ENCODE measurements at regions not wholly inside any gene's neighbourhood (a gene's known extent, or its start where the extent isn't known, plus 50 kb on each side); places are given as distances from the start of the nearest gene placed in this dataset.

DNA sequence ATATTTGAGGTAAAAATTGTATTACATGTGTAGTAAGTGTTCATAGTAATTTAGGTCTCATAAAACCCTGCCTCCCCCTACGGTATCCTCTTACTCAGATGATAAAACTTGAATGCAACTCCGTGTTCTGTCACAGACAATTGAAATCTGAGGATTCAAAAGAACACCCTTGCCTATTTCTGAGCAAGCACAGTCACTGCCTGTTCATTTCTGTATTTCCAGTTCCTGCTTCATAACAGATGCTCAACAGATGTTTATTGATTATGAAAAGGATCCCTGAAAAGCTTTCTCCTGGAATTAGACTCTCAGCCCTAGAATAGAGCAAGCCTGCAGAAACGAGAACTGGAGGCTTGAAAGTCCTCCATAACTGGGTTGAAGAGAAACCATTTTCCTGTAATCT, 144.1 kb upstream of the SPEF2 start:
- no peaks in the 10 kb centered on the region for H3K27me3 ChIP-seq (ENCODE audit: control insufficient read depth in 1 of 2, insufficient read depth in 2 of 2, low read length in 1 of 2)
- H3K9me3 ChIP-seq (ENCODE audit: control insufficient read depth, low read length) = no peaks in the 10 kb centered on the region
- H3K27ac ChIP-seq (ENCODE audit: low read depth in 1 of 2, low read length in 2 of 2) = no peak overlapping the region
- WGBS, 2 donors = 79 to 84% methylated on average over 3 of the region's 3 CpGs
- ATAC-seq (ENCODE audit: low FRiP score) = no peak
- no peaks in the 10 kb centered on the region for H3K36me3 ChIP-seq (ENCODE audit: control insufficient read depth in 1 of 2, insufficient read depth in 2 of 2, low read length in 1 of 2)
- intact Hi-C loops (cut with DNase I) = no loop called here
- H3K4me3 ChIP-seq (ENCODE audit: low read length in 2 of 2) = no peak overlapping the region
- no peaks in the 10 kb centered on the region for H3K4me1 ChIP-seq (ENCODE audit: control insufficient read depth in 1 of 2, insufficient read depth in 2 of 2, low read length in 2 of 2)
- DNase-seq = no peak

GRCh38 chr5:35470866-35471265, 146.8 kb upstream of the SPEF2 start:
- Histone ChIP-seq H3K27me3 (ENCODE audit: control insufficient read depth in 1 of 2, insufficient read depth in 2 of 2, low read length in 1 of 2) (no peaks in the 10 kb centered on the region), H3K4me1 (ENCODE audit: control insufficient read depth in 1 of 2, insufficient read depth in 2 of 2, low read length in 2 of 2) (no peaks in the 10 kb centered on the region), H3K9me3 (ENCODE audit: control insufficient read depth, low read length) (no peaks in the 10 kb centered on the region), H3K4me3 (ENCODE audit: low read length in 2 of 2) (no peak overlapping the region), H3K27ac (ENCODE audit: low read depth in 1 of 2, low read length in 2 of 2) (no peak overlapping the region), H3K36me3 (ENCODE audit: control insufficient read depth in 1 of 2, insufficient read depth in 2 of 2, low read length in 1 of 2) (no peaks in the 10 kb centered on the region)
- DNase-seq (no peak), ATAC-seq (ENCODE audit: low FRiP score) (no peak)
- WGBS, 2 donors = 88 to 92% methylated on average over 2 of the region's 2 CpGs
- intact Hi-C loops (cut with DNase I) = no loop called here

DNA sequence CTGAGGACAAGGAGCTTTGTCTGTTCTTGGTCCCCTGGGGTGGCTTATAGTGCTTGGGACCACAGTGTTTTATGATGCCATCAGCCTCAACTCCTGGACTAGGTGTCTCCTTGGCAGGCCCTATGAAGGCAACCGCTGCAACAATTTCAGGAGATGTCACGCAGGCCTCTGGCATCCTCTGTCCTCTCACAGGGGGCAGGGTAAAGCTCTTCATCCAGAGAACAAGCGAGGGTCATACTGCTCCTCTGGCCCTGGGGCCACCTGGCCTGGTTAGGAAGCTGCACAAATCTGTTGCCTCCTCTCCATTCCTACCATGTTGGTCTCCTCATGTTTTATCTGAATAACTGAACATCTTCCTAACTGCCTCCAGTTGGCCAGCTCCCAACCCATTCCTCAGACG, 148.9 kb upstream of the SPEF2 start:
- Histone ChIP-seq H3K27ac (ENCODE audit: low read depth in 1 of 2, low read length in 2 of 2) (no peak overlapping the region), H3K4me1 (ENCODE audit: control insufficient read depth in 1 of 2, insufficient read depth in 2 of 2, low read length in 2 of 2) (no peaks in the 10 kb centered on the region), H3K36me3 (ENCODE audit: control insufficient read depth in 1 of 2, insufficient read depth in 2 of 2, low read length in 1 of 2) (no peaks in the 10 kb centered on the region), H3K27me3 (ENCODE audit: control insufficient read depth in 1 of 2, insufficient read depth in 2 of 2, low read length in 1 of 2) (no peaks in the 10 kb centered on the region), H3K9me3 (ENCODE audit: control insufficient read depth, low read length) (no peaks in the 10 kb centered on the region), H3K4me3 (ENCODE audit: low read length in 2 of 2) (no peak overlapping the region)
- WGBS, 2 donors = 81 to 82% methylated on average over 4 of the region's 4 CpGs
- no peak for DNase-seq
- no peak for ATAC-seq (ENCODE audit: low FRiP score)
- intact Hi-C loops (cut with DNase I) = no loop called here

DNA sequence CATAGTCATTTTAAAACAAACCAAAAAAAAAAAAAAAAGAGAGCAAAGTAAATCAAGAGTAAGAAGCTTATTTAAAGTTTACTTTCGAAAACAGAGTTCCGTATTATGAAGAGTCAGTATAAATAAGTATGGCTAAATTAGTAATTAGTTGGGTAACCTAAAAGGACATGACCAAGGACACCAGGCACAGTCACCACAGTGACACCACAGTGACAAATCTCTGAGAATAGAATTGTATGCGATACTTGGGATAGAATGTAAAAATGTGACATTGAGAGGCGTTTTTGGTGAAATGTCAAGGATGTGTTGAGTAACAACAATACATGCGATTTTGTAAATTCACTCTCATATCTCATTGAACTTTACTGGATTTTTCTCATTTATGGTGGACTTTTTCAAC, 150.9 kb upstream of the SPEF2 start:
- Histone ChIP-seq H3K27ac (ENCODE audit: low read depth in 1 of 2, low read length in 2 of 2) (no peak overlapping the region), H3K4me1 (ENCODE audit: control insufficient read depth in 1 of 2, insufficient read depth in 2 of 2, low read length in 2 of 2) (no peaks in the 10 kb centered on the region), H3K27me3 (ENCODE audit: control insufficient read depth in 1 of 2, insufficient read depth in 2 of 2, low read length in 1 of 2) (no peaks in the 10 kb centered on the region), H3K9me3 (ENCODE audit: control insufficient read depth, low read length) (no peaks in the 10 kb centered on the region), H3K4me3 (ENCODE audit: low read length in 2 of 2) (no peak overlapping the region), H3K36me3 (ENCODE audit: control insufficient read depth in 1 of 2, insufficient read depth in 2 of 2, low read length in 1 of 2) (no peaks in the 10 kb centered on the region)
- 86 to 96% methylated on average over 5 of the region's 5 CpGs for WGBS, 2 donors
- ATAC-seq (ENCODE audit: low FRiP score) (no peak), DNase-seq (no peak)
- intact Hi-C loops (cut with DNase I) = no loop called here

- Histone ChIP-seq H3K4me3 (ENCODE audit: low read length in 2 of 2) (no peak overlapping the region), H3K27me3 (ENCODE audit: control insufficient read depth in 1 of 2, insufficient read depth in 2 of 2, low read length in 1 of 2) (no peaks in the 10 kb centered on the region), H3K4me1 (ENCODE audit: control insufficient read depth in 1 of 2, insufficient read depth in 2 of 2, low read length in 2 of 2) (no peaks in the 10 kb centered on the region), H3K27ac (ENCODE audit: low read depth in 1 of 2, low read length in 2 of 2) (no peak overlapping the region), H3K36me3 (ENCODE audit: control insufficient read depth in 1 of 2, insufficient read depth in 2 of 2, low read length in 1 of 2) (no peaks in the 10 kb centered on the region), H3K9me3 (ENCODE audit: control insufficient read depth, low read length) (no peaks in the 10 kb centered on the region)
- intact Hi-C loops (cut with DNase I) = no loop called here
- no peak for ATAC-seq (ENCODE audit: low FRiP score)
- DNase-seq = no peak
- 79 to 94% methylated on average over 2 of the region's 2 CpGs for WGBS, 2 donors
Measured at GRCh38 chr5:35464757-35465156, 152.9 kb upstream of the SPEF2 start.

DNA sequence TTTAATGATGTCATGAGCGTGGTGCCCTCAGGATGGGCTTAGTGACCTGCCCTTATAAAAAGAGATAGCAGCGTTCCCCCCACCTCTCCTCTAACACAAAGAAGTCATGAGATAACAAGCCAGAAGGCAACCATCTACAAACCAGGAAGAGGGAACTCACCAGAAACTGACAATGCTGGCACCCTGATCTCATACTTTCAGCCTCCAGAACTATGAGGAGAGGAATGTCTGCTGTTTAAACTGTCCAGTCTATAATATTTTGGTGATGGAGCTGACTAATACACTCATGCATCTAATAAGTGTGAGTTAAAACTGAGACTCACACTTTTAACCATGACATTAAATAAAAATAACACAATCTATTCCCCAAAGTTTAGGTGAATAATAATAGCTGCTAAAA, 156.1 kb upstream of the SPEF2 start:
- H3K27ac ChIP-seq (ENCODE audit: low read depth in 1 of 2, low read length in 2 of 2) = no peak overlapping the region
- H3K4me3 ChIP-seq (ENCODE audit: low read length in 2 of 2) = no peak overlapping the region
- ATAC-seq (ENCODE audit: low FRiP score) (no peak), DNase-seq (no peak)
- H3K27me3 ChIP-seq (ENCODE audit: control insufficient read depth in 1 of 2, insufficient read depth in 2 of 2, low read length in 1 of 2) = no peaks in the 10 kb centered on the region
- H3K36me3 ChIP-seq (ENCODE audit: control insufficient read depth in 1 of 2, insufficient read depth in 2 of 2, low read length in 1 of 2) = no peaks in the 10 kb centered on the region
- no peaks in the 10 kb centered on the region for H3K9me3 ChIP-seq (ENCODE audit: control insufficient read depth, low read length)
- WGBS, 2 donors = 77 to 91% methylated on average over 2 of the region's 2 CpGs
- intact Hi-C loops (cut with DNase I) = no loop called here
- H3K4me1 ChIP-seq (ENCODE audit: control insufficient read depth in 1 of 2, insufficient read depth in 2 of 2, low read length in 2 of 2) = no peaks in the 10 kb centered on the region

GRCh38 chr5:35458824-35459207, 158.8 kb upstream of the SPEF2 start:
- no peak for DNase-seq
- Histone ChIP-seq H3K4me3 (ENCODE audit: low read length in 2 of 2) (no peak overlapping the region), H3K36me3 (ENCODE audit: control insufficient read depth in 1 of 2, insufficient read depth in 2 of 2, low read length in 1 of 2) (no peaks in the 10 kb centered on the region), H3K27me3 (ENCODE audit: control insufficient read depth in 1 of 2, insufficient read depth in 2 of 2, low read length in 1 of 2) (no peaks in the 10 kb centered on the region), H3K4me1 (ENCODE audit: control insufficient read depth in 1 of 2, insufficient read depth in 2 of 2, low read length in 2 of 2) (no peaks in the 10 kb centered on the region), H3K9me3 (ENCODE audit: control insufficient read depth, low read length) (peaks cover 2% of the 10 kb centered on the region), H3K27ac (ENCODE audit: low read depth in 1 of 2, low read length in 2 of 2) (no peak overlapping the region)
- no peak for ATAC-seq (ENCODE audit: low FRiP score)
- 7% methylated on average over 1 of the region's 1 CpG for WGBS, 2 donors
- intact Hi-C loops (cut with DNase I) = no loop called here

- no peak for ATAC-seq (ENCODE audit: low FRiP score)
- intact Hi-C loops (cut with DNase I) = no loop called here
- 77 to 82% methylated on average over 5 of the region's 5 CpGs for WGBS, 2 donors
Measured at GRCh38 chr5:35457912-35458823, 159.5 kb upstream of the SPEF2 start.

DNA sequence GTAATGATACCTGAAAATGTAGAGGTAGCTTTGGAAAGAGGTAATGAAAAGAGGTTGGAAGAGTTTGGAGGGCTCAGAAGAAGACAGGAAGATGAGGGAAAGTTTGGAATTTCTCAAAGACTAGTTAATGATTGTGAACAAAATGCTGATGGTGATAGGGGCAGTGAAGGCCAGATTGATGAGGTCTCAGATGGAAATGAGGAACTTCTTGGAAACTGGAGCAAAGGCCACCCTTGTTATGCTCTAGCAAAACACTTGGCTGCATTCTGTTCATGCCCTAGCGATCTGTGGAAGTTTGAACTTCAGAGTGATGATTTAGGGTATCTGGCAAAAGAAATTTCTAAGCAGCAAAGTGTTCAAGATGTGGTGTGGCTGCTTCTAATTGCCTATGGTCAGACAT, 161.2 kb upstream of the SPEF2 start:
- H3K4me1 ChIP-seq (ENCODE audit: control insufficient read depth in 1 of 2, insufficient read depth in 2 of 2, low read length in 2 of 2) = no peaks in the 10 kb centered on the region
- intact Hi-C loops (cut with DNase I) = no loop called here
- no peak overlapping the region for H3K4me3 ChIP-seq (ENCODE audit: low read length in 2 of 2)
- peaks cover 2% of the 10 kb centered on the region for H3K9me3 ChIP-seq (ENCODE audit: control insufficient read depth, low read length)
- H3K27ac ChIP-seq (ENCODE audit: low read depth in 1 of 2, low read length in 2 of 2) = no peak overlapping the region
- DNase-seq (no peak), ATAC-seq (ENCODE audit: low FRiP score) (no peak)
- H3K36me3 ChIP-seq (ENCODE audit: control insufficient read depth in 1 of 2, insufficient read depth in 2 of 2, low read length in 1 of 2) = no peaks in the 10 kb centered on the region
- no peaks in the 10 kb centered on the region for H3K27me3 ChIP-seq (ENCODE audit: control insufficient read depth in 1 of 2, insufficient read depth in 2 of 2, low read length in 1 of 2)
- 28 to 51% methylated on average over 1 of the region's 1 CpG for WGBS, 2 donors

More at GRCh38 chr5:35457912-35458823, 159.5 kb upstream of the SPEF2 start:
- peaks cover 2% of the 10 kb centered on the region for H3K9me3 ChIP-seq (ENCODE audit: control insufficient read depth, low read length)
- H3K4me1 ChIP-seq (ENCODE audit: control insufficient read depth in 1 of 2, insufficient read depth in 2 of 2, low read length in 2 of 2) = no peaks in the 10 kb centered on the region
- no peaks in the 10 kb centered on the region for H3K36me3 ChIP-seq (ENCODE audit: control insufficient read depth in 1 of 2, insufficient read depth in 2 of 2, low read length in 1 of 2)
- H3K27ac ChIP-seq (ENCODE audit: low read depth in 1 of 2, low read length in 2 of 2) = no peak overlapping the region
- no peak overlapping the region for H3K4me3 ChIP-seq (ENCODE audit: low read length in 2 of 2)
- DNase-seq = no peak
- no peaks in the 10 kb centered on the region for H3K27me3 ChIP-seq (ENCODE audit: control insufficient read depth in 1 of 2, insufficient read depth in 2 of 2, low read length in 1 of 2)
